Sigmoid colon (tissue), 4 donors: ENCODE measurements at regions not wholly inside any gene's neighbourhood (a gene's known extent, or its start where the extent isn't known, plus 50 kb on each side); places are given as distances from the start of the nearest gene placed in this dataset.

ENCODE experiments used
- CTCF ChIP-seq, 4 experiments: fragments of 450-650 bp in 3 of 4; fragments of 200-600 bp in 1 of 4; IDR thresholded peaks; one replicate each; pipeline ENCODE4 v1.5.1; 2016 to 2019; ENCODE audit warnings: antibody characterized with exemption in 4 of 4, mild to moderate bottlenecking in 3 of 4, moderate library complexity in 2 of 4
- EP300 ChIP-seq, 4 donors: sonication (generic); formaldehyde crosslinking; IDR thresholded peaks; one replicate each; pipeline ENCODE4 v1.6.1; 2017; ENCODE audit warnings: antibody characterized with exemption in 4 of 4
- POLR2A ChIP-seq, 2 donors: fragments of 450-650 bp; IDR thresholded peaks; one replicate each; pipeline ENCODE4 v1.6.1; 2016; ENCODE audit warnings: antibody characterized with exemption in 2 of 2, mild to moderate bottlenecking in 2 of 2, moderate library complexity in 2 of 2
- POLR2AphosphoS5 ChIP-seq, 4 donors: sonication (generic); formaldehyde crosslinking; IDR thresholded peaks; one replicate each; pipeline ENCODE4 v1.6.1; 2017; ENCODE audit warnings: antibody characterized with exemption in 4 of 4

- TF ChIP-seq CTCF (IDR thresholded peaks at IDR 0.05), result no peak
- TF ChIP-seq POLR2A (IDR thresholded peaks at IDR 0.05), result no peak
- TF ChIP-seq POLR2AphosphoS5 (IDR thresholded peaks at IDR 0.05), result no peak
- no peak for TF ChIP-seq EP300 (IDR thresholded peaks at IDR 0.05)
Measured at GRCh38 chr10:42883993-42884983, 101.7 kb downstream of the BMS1 start.
